ENCODE measurements at regions not wholly inside any gene's neighbourhood (a gene's known extent, or its start where the extent isn't known, plus 50 kb on each side); places are given as distances from the start of the nearest gene placed in this dataset.

GRCh38 chr10:29237786-29238185 is 51.1 kb upstream of the LYZL1 start:
- H3K27me3 ChIP-seq (ENCODE audit: control insufficient read depth, insufficient read depth, low read length) = peaks cover 2% of the 10 kb centered on the region
- H3K4me3 ChIP-seq (replicated peaks in 1 of 4; ENCODE audit: control extremely low read depth in 1 of 4, insufficient read depth in 1 of 4, low read depth in 3 of 4, low read length in 4 of 4) = no peak overlapping the region
- TF ChIP-seq EZH2 (IDR thresholded peaks at IDR 0.05; ENCODE audit: low read length, missing control alignments) (no peak), CTCF (conservative IDR thresholded peaks at IDR 0.05 in 1 of 2, IDR thresholded peaks at IDR 0.05 in 1 of 2; ENCODE audit: low read depth in 1 of 2, low read length in 2 of 2) (no peak)
- no peaks in the 10 kb centered on the region for H3K9me3 ChIP-seq (ENCODE audit: control insufficient read depth, insufficient read depth, low read depth, low read length)
- no peaks in the 10 kb centered on the region for H3K36me3 ChIP-seq (ENCODE audit: control insufficient read depth, insufficient read depth, low read length)
- H3K4me1 ChIP-seq (ENCODE audit: control insufficient read depth, extremely low read depth, insufficient read depth, low read length) = no peaks in the 10 kb centered on the region
- DNase-seq (ENCODE audit: low read depth in 2 of 2) = peak in 1 of 2 donors; percentile 35
- H3K4me2 ChIP-seq (ENCODE audit: extremely low read depth, insufficient read depth, low read length) = no peak overlapping the region
- no peaks in the 10 kb centered on the region for H4K20me1 ChIP-seq (ENCODE audit: control insufficient read depth, extremely low read depth, insufficient read depth, low read length)
- H3K27ac ChIP-seq (ENCODE audit: insufficient read depth, low read length) = no peak overlapping the region
- H3K9ac ChIP-seq (ENCODE audit: insufficient read depth, low read length) = no peak overlapping the region
- no peak overlapping the region for H2AFZ ChIP-seq (ENCODE audit: low read length)
- H3K79me2 ChIP-seq (ENCODE audit: control insufficient read depth, insufficient read depth, low read length) = no peaks in the 10 kb centered on the region

- Histone ChIP-seq H3K27me3 (ENCODE audit: control insufficient read depth, insufficient read depth, low read length) (peaks cover 3% of the 10 kb centered on the region), H4K20me1 (ENCODE audit: control insufficient read depth, extremely low read depth, insufficient read depth, low read length) (no peaks in the 10 kb centered on the region), H2AFZ (ENCODE audit: low read length) (no peak overlapping the region), H3K9me3 (ENCODE audit: control insufficient read depth, insufficient read depth, low read depth, low read length) (no peaks in the 10 kb centered on the region), H3K4me2 (ENCODE audit: extremely low read depth, insufficient read depth, low read length) (no peak overlapping the region), H3K4me3 (replicated peaks in 1 of 4; ENCODE audit: control extremely low read depth in 1 of 4, insufficient read depth in 1 of 4, low read depth in 3 of 4, low read length in 4 of 4) (no peak overlapping the region), H3K79me2 (ENCODE audit: control insufficient read depth, insufficient read depth, low read length) (no peaks in the 10 kb centered on the region), H3K4me1 (ENCODE audit: control insufficient read depth, extremely low read depth, insufficient read depth, low read length) (no peaks in the 10 kb centered on the region), H3K27ac (ENCODE audit: insufficient read depth, low read length) (no peak overlapping the region), H3K36me3 (ENCODE audit: control insufficient read depth, insufficient read depth, low read length) (no peaks in the 10 kb centered on the region), H3K9ac (ENCODE audit: insufficient read depth, low read length) (no peak overlapping the region)
- TF ChIP-seq CTCF (conservative IDR thresholded peaks at IDR 0.05 in 1 of 2, IDR thresholded peaks at IDR 0.05 in 1 of 2; ENCODE audit: low read depth in 1 of 2, low read length in 2 of 2) = no peak
- no peak for TF ChIP-seq EZH2 (IDR thresholded peaks at IDR 0.05; ENCODE audit: low read length, missing control alignments)
- no peak for DNase-seq (ENCODE audit: low read depth in 2 of 2)
Measured at GRCh38 chr10:29238523-29239135, 50.2 kb upstream of the LYZL1 start.

Data from fibroblast of lung (primary cell).